ENCODE measurements at regions not wholly inside any gene's neighbourhood (a gene's known extent, or its start where the extent isn't known, plus 50 kb on each side); places are given as distances from the start of the nearest gene placed in this dataset.

DNA sequence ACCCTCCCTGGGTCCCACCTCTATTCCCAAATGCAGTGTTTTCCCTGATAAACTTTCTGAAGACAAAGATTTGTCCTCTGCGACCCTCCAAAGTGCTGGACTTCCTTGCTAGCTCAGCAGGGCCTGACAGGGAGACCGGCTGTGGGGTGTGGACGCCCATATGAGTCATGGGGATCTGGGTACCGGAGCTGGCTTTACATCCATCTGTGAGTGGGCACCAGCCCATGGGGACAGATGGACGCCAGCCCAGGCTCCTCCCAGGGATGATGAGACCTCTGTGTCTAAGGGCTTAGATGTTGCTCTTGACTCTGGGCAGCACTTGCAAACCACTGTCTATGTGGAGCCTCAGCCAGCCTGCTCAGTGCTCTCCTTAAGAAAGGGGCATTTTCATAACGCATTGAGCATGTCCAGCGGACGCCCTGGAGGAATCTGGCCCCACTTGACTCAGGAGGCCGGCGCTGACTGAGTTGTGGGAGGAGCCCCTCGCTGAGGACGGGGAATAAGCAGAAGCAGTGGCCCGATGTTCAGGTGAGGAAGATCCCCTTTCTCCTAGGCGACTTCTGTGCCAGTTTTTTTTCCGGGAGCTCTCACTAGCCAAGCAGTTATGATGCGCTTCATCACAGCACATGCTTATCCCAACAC is 229.4 kb upstream of the MYT1L start:
- TF ChIP-seq BHLHE40 (IDR thresholded peaks at IDR 0.05; ENCODE audit: low read depth, low read length) (no peak), RAD21 (IDR thresholded peaks at IDR 0.05; ENCODE audit: low read length) (no peak), CTCF (conservative IDR thresholded peaks at IDR 0.05; ENCODE audit: low read depth, low read length) (no peak), SMC3 (IDR thresholded peaks at IDR 0.05; ENCODE audit: low read depth, low read length) (no peak)
- TF ChIP-seq, protein P1, sequence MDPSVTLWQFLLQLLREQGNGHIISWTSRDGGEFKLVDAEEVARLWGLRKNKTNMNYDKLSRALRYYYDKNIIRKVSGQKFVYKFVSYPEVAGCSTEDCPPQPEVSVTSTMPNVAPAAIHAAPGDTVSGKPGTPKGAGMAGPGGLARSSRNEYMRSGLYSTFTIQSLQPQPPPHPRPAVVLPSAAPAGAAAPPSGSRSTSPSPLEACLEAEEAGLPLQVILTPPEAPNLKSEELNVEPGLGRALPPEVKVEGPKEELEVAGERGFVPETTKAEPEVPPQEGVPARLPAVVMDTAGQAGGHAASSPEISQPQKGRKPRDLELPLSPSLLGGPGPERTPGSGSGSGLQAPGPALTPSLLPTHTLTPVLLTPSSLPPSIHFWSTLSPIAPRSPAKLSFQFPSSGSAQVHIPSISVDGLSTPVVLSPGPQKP (IDR thresholded peaks at IDR 0.05; ENCODE audit: borderline replicate concordance, low read depth, low read length) = no peak
